Tibial artery (tissue), 4 donors: ENCODE measurements at regions not wholly inside any gene's neighbourhood (a gene's known extent, or its start where the extent isn't known, plus 50 kb on each side); places are given as distances from the start of the nearest gene placed in this dataset.

Experiments
- DNase-seq, 2 donors: peaks; one replicate each; pipeline ENCODE4 v3.0.0-alpha.2; 2019
- H3K27ac ChIP-seq, 2 donors: fragments of 200-600 bp; sonication (generic) in 1 of 2; 1 replicate in 1 of 2; 2 replicates in 1 of 2; pipeline ENCODE4 v1.5.1; 2018 to 2019; ENCODE audit warnings: mild to moderate bottlenecking in 1 of 2
- H3K27me3 ChIP-seq, 2 donors: fragments of 200-600 bp; sonication (generic) in 1 of 2; one replicate each; pipeline versions ENCODE4 v1.5.1 to v1.6.0; 2016 to 2019
- H3K36me3 ChIP-seq, 3 donors: fragments of 200-600 bp; sonication (generic) in 2 of 3; one replicate each; pipeline ENCODE4 v1.5.1; 2016 to 2019; ENCODE audit warnings: mild to moderate bottlenecking in 2 of 3
- H3K4me1 ChIP-seq, 4 donors: fragments of 200-600 bp; sonication (generic) in 2 of 4; 1 replicate in 3 of 4; 2 replicates in 1 of 4; pipeline ENCODE4 v1.5.1; 2016 to 2019
- H3K4me3 ChIP-seq, 2 donors: fragments of 200-600 bp; sonication (generic) in 1 of 2; 1 replicate in 1 of 2; 2 replicates in 1 of 2; pipeline ENCODE4 v1.5.1; 2018 to 2019; ENCODE audit warnings: mild to moderate bottlenecking in 2 of 2
- H3K9me3 ChIP-seq, 3 donors: fragments of 200-600 bp; sonication (generic) in 1 of 3; one replicate each; pipeline ENCODE4 v1.5.1; 2016 to 2019
- CTCF ChIP-seq, 2 experiments: fragments of 200-600 bp in 1 of 2; fragments of 450-650 bp in 1 of 2; IDR thresholded peaks; one replicate each; pipeline ENCODE4 v1.5.1; 2017 to 2019; ENCODE audit warnings: antibody characterized with exemption in 2 of 2, mild to moderate bottlenecking in 1 of 2, moderate library complexity in 1 of 2
- intact Hi-C: fragments of 100-400 bp; cut with DNase I; formaldehyde crosslinking; loops from one replicate; pipeline ENCODE4 v1.15.0; 2023; ENCODE audit warnings: low total_unique reads

- TF ChIP-seq CTCF (IDR thresholded peaks at IDR 0.05), result no peak
These were observed 207.3 kb downstream of the SQOR start for GRCh38 chr15:45842151-45842550.

GRCh38 chr15:45847645-45848044, 212.8 kb downstream of the SQOR start:
- TF ChIP-seq CTCF (IDR thresholded peaks at IDR 0.05), result no peak
- intact Hi-C loops, result no loop called here

More at GRCh38 chr15:45842151-45842550, 207.3 kb downstream of the SQOR start:
- peaks cover 0 to 9% of the 10 kb centered on the region in 2 donors for H3K27me3 ChIP-seq
- H3K27ac ChIP-seq, result no peak overlapping the region
- DNase-seq, result no peak
- no peaks in the 10 kb centered on the region for H3K36me3 ChIP-seq
- no peaks in the 10 kb centered on the region for H3K9me3 ChIP-seq
- intact Hi-C loops, result no loop called here
- H3K4me3 ChIP-seq, result no peak overlapping the region
- no peaks in the 10 kb centered on the region for H3K4me1 ChIP-seq

GRCh38 chr15:45849136-45849535, 214.3 kb downstream of the SQOR start:
- intact Hi-C loops, result no loop called here
- Histone ChIP-seq H3K4me1 (no peaks in the 10 kb centered on the region), H3K27ac (no peak overlapping the region), H3K9me3 (no peaks in the 10 kb centered on the region), H3K4me3 (no peak overlapping the region), H3K27me3 (no peaks in the 10 kb centered on the region), H3K36me3 (no peaks in the 10 kb centered on the region)
- no peak for DNase-seq
- no peak for TF ChIP-seq CTCF (IDR thresholded peaks at IDR 0.05)

More at GRCh38 chr15:45847645-45848044, 212.8 kb downstream of the SQOR start:
- Histone ChIP-seq H3K4me1 (no peaks in the 10 kb centered on the region), H3K4me3 (no peak overlapping the region), H3K27ac (no peak overlapping the region), H3K9me3 (no peaks in the 10 kb centered on the region), H3K27me3 (no peaks in the 10 kb centered on the region), H3K36me3 (no peaks in the 10 kb centered on the region)
- no peak for DNase-seq

GRCh38 chr15:45854455-45855202, 219.8 kb downstream of the SQOR start:
- Histone ChIP-seq H3K27ac (no peak overlapping the region), H3K4me1 (no peaks in the 10 kb centered on the region), H3K4me3 (no peak overlapping the region), H3K9me3 (no peaks in the 10 kb centered on the region), H3K27me3 (no peaks in the 10 kb centered on the region), H3K36me3 (no peaks in the 10 kb centered on the region)
- intact Hi-C loops, result no loop called here
- no peak for DNase-seq
- TF ChIP-seq CTCF (IDR thresholded peaks at IDR 0.05), result no peak

GRCh38 chr15:45855210-45855906, 220.5 kb downstream of the SQOR start:
- Histone ChIP-seq H3K27ac (no peak overlapping the region), H3K4me1 (no peaks in the 10 kb centered on the region), H3K36me3 (no peaks in the 10 kb centered on the region), H3K9me3 (no peaks in the 10 kb centered on the region), H3K4me3 (no peak overlapping the region), H3K27me3 (no peaks in the 10 kb centered on the region)
- TF ChIP-seq CTCF (IDR thresholded peaks at IDR 0.05), result no peak
- DNase-seq, result no peak
- intact Hi-C loops, result no loop called here
